Activated naive CD8-positive, alpha-beta T cell treated with anti-CD3 and anti-CD28 coated beads, Interleukin-2, amount 10 ng/mL, durations not matched to agents 7 days and 5 days (primary cell): ENCODE measurements at regions not wholly inside any gene's neighbourhood (a gene's known extent, or its start where the extent isn't known, plus 50 kb on each side); places are given as distances from the start of the nearest gene placed in this dataset.

Experiments used
- ATAC-seq: fragments of 150-1000 bp; cut with Tn5 transposase; one replicate; pipeline ENCODE4 v1.10.0; 2021; ENCODE audit warnings: low read depth, moderate library complexity
- POLR2A ChIA-PET: fragments of 350-600 bp; sonication (Branson Sonifier 250); formaldehyde crosslinking; loops from one replicate; lab custom pipeline; 2021; ENCODE audit warnings: antibody characterized with exemption; lab: Charles Lee
- DNase-seq: peaks from one replicate; pipeline ENCODE4 v3.0.0; 2021
- H3K27ac Mint-ChIP-seq: one replicate; pipeline ENCODE4 v1.8.0; 2022; ENCODE audit warnings: mild to moderate bottlenecking, mixed read lengths
- H3K27me3 Mint-ChIP-seq: one replicate; pipeline ENCODE4 v1.8.0; 2022; ENCODE audit warnings: mild to moderate bottlenecking, moderate library complexity, mixed read lengths
- H3K36me3 Mint-ChIP-seq: one replicate; pipeline ENCODE4 v1.8.0; 2021; ENCODE audit warnings: mild to moderate bottlenecking, mixed read lengths
- H3K4me1 Mint-ChIP-seq: one replicate; pipeline ENCODE4 v1.8.0; 2021; ENCODE audit warnings: mixed read lengths
- H3K4me3 Mint-ChIP-seq: one replicate; pipeline ENCODE4 v1.8.0; 2022; ENCODE audit warnings: mild to moderate bottlenecking, moderate library complexity, mixed read lengths
- H3K9me3 Mint-ChIP-seq: one replicate; pipeline ENCODE4 v1.8.0; 2021; ENCODE audit warnings: mixed read lengths

DNA sequence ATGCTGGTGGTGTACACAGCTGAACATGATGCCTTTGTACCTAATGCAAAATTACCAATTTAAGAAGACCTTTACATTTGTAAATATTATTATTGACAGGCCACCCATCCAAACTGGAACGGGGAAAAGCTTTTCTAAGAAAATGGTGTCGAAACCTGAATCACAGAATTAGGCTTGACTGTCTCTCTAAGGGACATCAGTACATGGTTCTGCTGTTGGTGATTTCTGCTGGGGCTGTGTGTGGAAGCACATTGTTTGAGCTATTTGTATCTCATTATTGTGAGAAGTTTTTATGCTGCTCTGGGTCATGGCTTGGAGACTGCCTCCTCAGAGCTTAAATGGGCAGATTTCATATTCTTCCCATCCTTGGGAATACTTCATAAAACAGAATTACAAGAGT lies 420.9 kb upstream of the POU3F3 start:
- no peak for ATAC-seq
- POLR2A ChIA-PET, result no interaction called here
- H3K36me3 Mint-ChIP-seq, result no peaks in the 10 kb centered on the region
- no peak overlapping the region for H3K27ac Mint-ChIP-seq
- no peak for DNase-seq
- no peak overlapping the region for H3K4me3 Mint-ChIP-seq
- H3K9me3 Mint-ChIP-seq, result no peaks in the 10 kb centered on the region
- H3K27me3 Mint-ChIP-seq, result peaks cover 10% of the 10 kb centered on the region
- H3K4me1 Mint-ChIP-seq, result peaks cover 2% of the 10 kb centered on the region

DNA sequence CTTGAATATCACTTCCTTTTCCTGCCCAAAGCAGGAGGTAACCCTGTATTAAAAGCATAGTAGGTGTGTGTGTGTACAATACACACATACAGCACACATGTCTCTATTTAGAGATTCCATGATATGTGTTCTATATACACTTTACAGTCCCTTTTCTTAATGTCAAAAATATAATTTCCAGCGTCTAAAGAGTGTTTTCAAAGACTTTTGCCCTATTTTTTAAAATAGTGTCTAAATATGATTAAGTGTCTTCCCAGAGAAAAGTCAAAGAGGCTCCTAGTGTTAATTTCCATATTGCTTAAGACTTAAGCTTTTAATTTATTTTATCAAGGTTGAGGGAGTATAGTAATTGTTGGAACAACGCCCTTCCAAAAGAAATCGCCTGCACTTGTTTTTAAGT lies 420.3 kb upstream of the POU3F3 start:
- Mint-ChIP-seq H3K27me3 (peaks cover 10% of the 10 kb centered on the region), H3K9me3 (no peaks in the 10 kb centered on the region)

DNA sequence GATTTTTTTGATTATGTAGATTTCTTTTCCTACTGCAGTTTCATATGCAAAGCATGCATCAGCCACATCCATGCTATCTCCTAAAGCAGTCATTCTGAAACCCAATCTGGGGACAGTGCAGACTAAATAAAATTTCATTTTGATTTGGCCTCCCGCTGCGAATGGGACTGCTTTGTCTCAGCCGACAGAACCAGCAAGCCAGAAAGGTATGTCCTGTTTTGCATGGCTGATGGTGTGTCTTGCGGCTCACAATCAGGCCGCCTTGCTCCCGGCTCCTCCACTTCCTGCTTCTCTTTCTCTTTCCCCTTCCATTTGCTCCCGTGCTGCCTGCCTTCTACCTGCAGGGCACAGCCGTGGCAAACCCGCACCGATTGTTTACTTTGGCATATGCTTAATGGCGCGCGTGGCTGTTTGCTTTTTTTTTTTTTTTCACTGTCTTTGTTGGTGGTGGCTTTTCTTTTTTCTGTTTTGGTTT lies 419.6 kb upstream of the POU3F3 start:
- DNase-seq (no peak), ATAC-seq (no peak)
- Mint-ChIP-seq H3K4me1 (peaks cover 2% of the 10 kb centered on the region), H3K27ac (no peak overlapping the region), H3K36me3 (no peaks in the 10 kb centered on the region), H3K9me3 (no peaks in the 10 kb centered on the region), H3K4me3 (peak overlapping the region; percentile 72), H3K27me3 (peaks cover 10% of the 10 kb centered on the region)
- POLR2A ChIA-PET, result no interaction called here

More for the DNA sequence above, 420.3 kb upstream of the POU3F3 start:
- Mint-ChIP-seq H3K36me3 (no peaks in the 10 kb centered on the region), H3K4me1 (peaks cover 2% of the 10 kb centered on the region), H3K4me3 (no peak overlapping the region), H3K27ac (no peak overlapping the region)
- ATAC-seq, result no peak
- DNase-seq, result no peak
- POLR2A ChIA-PET, result no interaction called here

GRCh38 chr2:104434966-104435365 lies 418.9 kb upstream of the POU3F3 start:
- no peak for ATAC-seq
- peaks cover 2% of the 10 kb centered on the region for H3K4me1 Mint-ChIP-seq
- no peaks in the 10 kb centered on the region for H3K9me3 Mint-ChIP-seq
- H3K4me3 Mint-ChIP-seq, result no peak overlapping the region
- POLR2A ChIA-PET, result no interaction called here
- peaks cover 12% of the 10 kb centered on the region for H3K27me3 Mint-ChIP-seq
- no peaks in the 10 kb centered on the region for H3K36me3 Mint-ChIP-seq
- DNase-seq, result no peak
- no peak overlapping the region for H3K27ac Mint-ChIP-seq

DNA sequence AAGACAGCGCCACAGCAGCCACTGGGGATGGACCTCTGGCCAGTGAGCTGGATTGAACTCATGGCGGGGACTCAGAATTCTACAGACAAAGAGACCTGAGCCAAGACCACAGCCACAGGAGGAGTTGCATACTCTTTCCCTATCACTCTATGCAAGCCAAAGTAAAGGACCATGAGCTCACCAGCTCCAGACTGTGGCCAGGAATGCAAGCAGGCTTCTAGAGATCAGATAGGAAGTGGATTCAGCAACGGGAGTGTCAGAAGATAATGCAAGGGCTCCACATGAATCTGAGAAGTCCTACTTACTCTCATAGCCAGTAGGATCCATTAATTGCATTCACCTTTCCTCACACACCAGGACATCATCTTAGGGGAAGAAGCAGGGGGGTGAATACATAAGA lies 415.4 kb upstream of the POU3F3 start:
- Mint-ChIP-seq H3K27me3 (peaks cover 15% of the 10 kb centered on the region), H3K9me3 (no peaks in the 10 kb centered on the region), H3K27ac (no peak overlapping the region), H3K36me3 (no peaks in the 10 kb centered on the region), H3K4me1 (peaks cover 8% of the 10 kb centered on the region), H3K4me3 (no peak overlapping the region)
- DNase-seq, result no peak
- no peak for ATAC-seq
- POLR2A ChIA-PET, result no interaction called here

DNA sequence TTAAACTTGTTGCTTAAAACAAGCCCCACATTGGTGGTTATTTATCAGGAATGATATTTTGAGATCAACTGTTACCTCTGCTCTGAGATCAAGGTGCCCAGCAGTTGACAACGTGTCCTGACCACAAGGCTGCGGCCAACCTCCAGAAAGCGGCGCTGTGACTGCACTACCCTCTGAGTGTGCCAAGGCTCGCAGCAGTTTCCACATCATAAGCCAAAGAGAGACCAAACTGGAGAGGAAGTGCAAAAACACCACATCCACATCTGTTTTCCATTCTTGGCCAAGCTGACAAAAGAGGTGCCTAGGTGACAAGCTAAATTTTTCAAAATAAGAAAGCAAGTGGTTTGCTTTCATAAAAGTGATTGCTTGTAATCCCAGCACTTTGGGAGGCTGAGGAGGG lies 410.8 kb upstream of the POU3F3 start:
- H3K27me3 Mint-ChIP-seq, result peaks cover 4% of the 10 kb centered on the region
- no peaks in the 10 kb centered on the region for H3K9me3 Mint-ChIP-seq
- no peak overlapping the region for H3K4me3 Mint-ChIP-seq
- H3K27ac Mint-ChIP-seq, result no peak overlapping the region
- POLR2A ChIA-PET, result no interaction called here
- no peaks in the 10 kb centered on the region for H3K36me3 Mint-ChIP-seq
- DNase-seq (peak; percentile 37), ATAC-seq (peak; percentile 75)
- H3K4me1 Mint-ChIP-seq, result peaks cover 10% of the 10 kb centered on the region

GRCh38 chr2:104444392-104444791 lies 409.5 kb upstream of the POU3F3 start:
- Mint-ChIP-seq H3K4me3 (no peak overlapping the region), H3K9me3 (no peaks in the 10 kb centered on the region)

DNA sequence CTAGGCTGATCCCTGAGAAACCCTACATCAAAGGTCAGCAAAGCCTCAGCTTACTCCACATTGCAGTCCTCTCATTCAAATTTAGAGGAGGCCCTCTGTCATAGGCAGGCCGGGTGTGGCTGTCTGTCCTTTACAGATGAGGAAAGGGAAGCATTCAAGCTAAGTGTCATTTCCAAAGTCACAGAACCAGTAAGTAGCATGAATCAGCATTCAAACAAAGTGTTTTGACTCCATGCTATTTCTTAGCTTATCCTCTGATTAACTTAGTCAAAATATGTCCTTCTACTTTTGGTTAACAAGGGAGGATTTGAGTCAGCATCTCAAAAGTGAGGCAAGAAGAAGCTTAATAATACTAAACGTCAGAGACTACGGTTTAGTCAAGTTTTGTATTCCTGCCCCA lies 409.0 kb upstream of the POU3F3 start:
- Mint-ChIP-seq H3K4me3 (no peak overlapping the region), H3K4me1 (peaks cover 13% of the 10 kb centered on the region), H3K27ac (no peak overlapping the region), H3K9me3 (no peaks in the 10 kb centered on the region), H3K27me3 (peaks cover 2% of the 10 kb centered on the region), H3K36me3 (no peaks in the 10 kb centered on the region)
- ATAC-seq (no peak), DNase-seq (no peak)
- POLR2A ChIA-PET, result no interaction called here

More at GRCh38 chr2:104444392-104444791, 409.5 kb upstream of the POU3F3 start:
- ATAC-seq (no peak), DNase-seq (no peak)
- Mint-ChIP-seq H3K27me3 (peaks cover 4% of the 10 kb centered on the region), H3K27ac (no peak overlapping the region), H3K4me1 (peaks cover 13% of the 10 kb centered on the region), H3K36me3 (no peaks in the 10 kb centered on the region)
- POLR2A ChIA-PET, result no interaction called here

DNA sequence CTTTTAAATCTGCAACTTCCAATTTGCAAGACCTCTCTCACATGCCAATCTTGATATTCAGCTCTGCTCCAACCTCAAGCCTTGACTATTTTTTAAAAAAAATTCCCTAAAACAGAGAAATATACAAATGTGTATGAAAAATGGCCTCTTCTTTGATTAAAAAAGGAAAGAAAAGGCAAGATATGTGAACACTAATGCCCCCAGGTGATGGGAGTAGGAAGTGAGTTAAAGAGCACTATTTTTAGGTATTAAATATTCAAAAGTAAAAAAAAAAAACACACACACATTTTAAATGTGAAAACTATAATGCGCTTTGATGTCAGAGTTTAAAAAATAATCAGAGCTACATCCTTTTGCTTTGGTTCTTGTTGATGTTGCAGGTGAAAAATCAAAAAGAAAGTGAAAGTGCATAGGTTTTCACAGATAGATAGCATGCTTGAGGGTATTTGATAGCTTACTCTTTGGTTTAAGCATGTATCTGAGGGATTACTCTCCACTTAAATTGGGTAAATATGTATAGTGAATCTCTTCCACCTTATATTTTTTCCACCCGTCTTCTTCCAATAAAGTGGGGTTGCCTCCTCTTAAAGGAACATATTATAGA lies 406.0 kb upstream of the POU3F3 start:
- Mint-ChIP-seq H3K4me3 (peak overlapping the region; percentile 31), H3K27me3 (no peaks in the 10 kb centered on the region), H3K4me1 (peaks cover 11% of the 10 kb centered on the region), H3K27ac (peak overlapping the region; percentile 14), H3K36me3 (no peaks in the 10 kb centered on the region), H3K9me3 (peaks cover 1% of the 10 kb centered on the region)
- POLR2A ChIA-PET, result no interaction called here
- ATAC-seq (peak; percentile 36), DNase-seq (no peak)

GRCh38 chr2:104448661-104449440 lies 405.1 kb upstream of the POU3F3 start:
- peaks cover 7% of the 10 kb centered on the region for H3K4me1 Mint-ChIP-seq
- ATAC-seq (no peak), DNase-seq (no peak)
- H3K4me3 Mint-ChIP-seq, result peak overlapping the region; percentile 31
- H3K9me3 Mint-ChIP-seq, result peaks cover 1% of the 10 kb centered on the region
- POLR2A ChIA-PET, result no interaction called here
- H3K27ac Mint-ChIP-seq, result no peak overlapping the region
- H3K36me3 Mint-ChIP-seq, result no peaks in the 10 kb centered on the region
- peaks cover 5% of the 10 kb centered on the region for H3K27me3 Mint-ChIP-seq

DNA sequence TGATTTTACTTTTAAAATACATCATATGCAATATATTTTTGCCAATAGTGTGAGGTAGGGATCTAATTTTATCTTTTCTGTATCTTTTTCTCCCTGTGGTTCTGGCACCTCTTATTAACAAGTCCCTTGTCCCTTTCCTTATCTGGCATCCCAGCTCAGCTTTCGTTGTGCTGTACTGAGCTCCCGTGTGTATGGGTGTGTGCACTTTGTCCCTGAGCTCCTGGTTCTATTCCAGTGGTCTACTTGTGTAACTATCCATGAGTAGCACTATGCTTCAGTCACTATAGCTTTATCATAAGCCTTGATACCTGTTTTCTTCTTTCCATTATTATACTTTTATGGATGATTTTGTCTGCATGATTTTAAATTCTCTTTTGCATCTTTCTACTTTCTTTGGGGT lies 401.4 kb upstream of the POU3F3 start:
- no peak for DNase-seq
- Mint-ChIP-seq H3K27ac (no peak overlapping the region), H3K36me3 (no peaks in the 10 kb centered on the region), H3K4me3 (no peak overlapping the region), H3K9me3 (peaks cover 1% of the 10 kb centered on the region), H3K4me1 (peaks cover 7% of the 10 kb centered on the region), H3K27me3 (peaks cover 8% of the 10 kb centered on the region)
- ATAC-seq, result no peak
- POLR2A ChIA-PET, result no interaction called here

- H3K4me1 Mint-ChIP-seq, result no peaks in the 10 kb centered on the region
Measured at GRCh38 chr2:104462731-104463130, 391.2 kb upstream of the POU3F3 start.

DNA sequence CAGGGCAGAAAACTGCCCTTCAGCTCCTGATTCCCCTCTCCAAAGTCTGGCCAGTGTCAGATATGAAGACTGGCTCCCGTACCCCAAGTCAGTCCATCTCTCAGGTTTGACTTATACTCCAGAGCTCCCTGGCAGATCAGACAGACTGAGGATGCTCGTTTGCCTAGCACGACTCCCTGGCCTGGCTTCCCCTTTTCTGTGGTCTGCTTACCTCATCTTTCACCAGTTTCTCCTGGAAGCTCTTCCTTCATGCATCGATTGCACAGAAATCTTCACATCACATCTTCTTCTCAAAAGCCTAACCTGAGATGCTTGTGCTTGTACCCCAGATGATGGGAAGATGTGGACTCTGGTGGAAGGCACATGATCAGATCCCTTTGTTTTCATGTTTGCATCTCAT lies 387.9 kb upstream of the POU3F3 start:
- Mint-ChIP-seq H3K27me3 (peaks cover 12% of the 10 kb centered on the region), H3K4me3 (no peak overlapping the region), H3K36me3 (no peaks in the 10 kb centered on the region), H3K4me1 (no peaks in the 10 kb centered on the region), H3K9me3 (no peaks in the 10 kb centered on the region), H3K27ac (no peak overlapping the region)
- POLR2A ChIA-PET, result no interaction called here
- DNase-seq (no peak), ATAC-seq (no peak)

More at GRCh38 chr2:104462731-104463130, 391.2 kb upstream of the POU3F3 start:
- Mint-ChIP-seq H3K9me3 (no peaks in the 10 kb centered on the region), H3K27me3 (peaks cover 14% of the 10 kb centered on the region), H3K4me3 (no peak overlapping the region), H3K36me3 (no peaks in the 10 kb centered on the region), H3K27ac (no peak overlapping the region)
- POLR2A ChIA-PET, result no interaction called here
- no peak for DNase-seq
- ATAC-seq, result no peak

DNA sequence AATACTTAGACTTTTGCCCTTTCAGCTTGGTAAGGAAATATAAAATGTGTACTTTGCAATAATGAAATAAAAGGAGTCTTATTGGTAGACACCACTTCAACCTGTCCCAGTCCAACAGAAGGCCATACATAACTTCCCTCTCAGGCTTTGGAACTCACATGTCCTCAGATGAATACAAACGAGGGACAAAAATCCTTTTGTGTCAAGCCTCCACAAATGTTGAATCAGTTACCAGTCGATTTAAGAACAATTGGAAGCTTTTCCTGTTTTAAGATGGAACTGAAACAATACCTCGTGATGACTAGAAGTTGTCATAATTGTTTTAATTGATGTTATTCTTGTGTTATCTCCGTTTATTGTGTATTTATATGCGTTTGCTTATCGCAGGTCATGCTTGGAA lies 385.1 kb upstream of the POU3F3 start:
- Mint-ChIP-seq H3K4me1 (no peaks in the 10 kb centered on the region), H3K4me3 (no peak overlapping the region), H3K36me3 (no peaks in the 10 kb centered on the region), H3K27ac (no peak overlapping the region), H3K27me3 (peaks cover 9% of the 10 kb centered on the region), H3K9me3 (no peaks in the 10 kb centered on the region)
- ATAC-seq (no peak), DNase-seq (no peak)
- POLR2A ChIA-PET, result no interaction called here
